Activated CD4-positive, alpha-beta T cell treated with anti-CD3 and anti-CD28 coated beads, Interleukin-2, amount 50 U/mL, for 4 hours (primary cell): ENCODE measurements at regions not wholly inside any gene's neighbourhood (a gene's known extent, or its start where the extent isn't known, plus 50 kb on each side); places are given as distances from the start of the nearest gene placed in this dataset.
"Not testable (repeated sequence)": the region's sequence is repeated elsewhere in the genome, so short reads cannot be mapped to it uniquely, and the experiment has no call there.

ENCODE experiments used
- DNase-seq, 2 experiments: peaks; one replicate each; pipeline ENCODE4 v3.0.0-alpha.2; 2020

DNA sequence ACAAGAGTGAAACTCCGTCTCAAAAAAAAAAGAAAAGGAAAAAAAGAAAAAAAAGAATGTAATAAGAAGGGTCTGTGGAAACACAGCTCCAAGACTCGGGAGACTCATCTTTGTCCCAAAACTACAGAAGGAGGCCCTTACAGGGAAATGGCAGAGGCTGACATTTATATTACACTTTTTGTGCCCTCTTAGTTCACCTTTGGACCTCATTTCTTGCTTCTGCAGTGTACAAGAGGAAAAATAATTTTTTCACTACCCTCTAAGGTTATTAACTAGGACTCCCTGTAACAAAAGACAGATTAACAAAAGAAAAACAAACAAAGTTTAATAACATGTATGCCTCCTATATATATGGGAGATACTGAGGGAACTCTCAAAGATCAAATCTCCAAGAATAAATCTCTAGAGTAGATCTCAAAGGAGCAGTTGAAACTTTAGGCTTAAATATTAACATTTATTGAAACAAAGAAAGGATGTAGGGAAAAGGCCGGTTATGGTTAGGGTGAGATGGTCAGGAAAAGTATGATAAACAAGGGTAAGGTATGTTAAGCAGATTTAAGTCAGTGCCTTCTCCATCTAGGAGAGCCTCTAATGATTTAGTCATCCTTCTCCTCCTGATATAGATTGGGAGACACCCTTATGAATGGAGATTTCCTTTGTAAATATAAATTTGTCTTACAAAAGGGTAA is 121.3 kb upstream of the JADE1 start:
- no peak for DNase-seq

DNA sequence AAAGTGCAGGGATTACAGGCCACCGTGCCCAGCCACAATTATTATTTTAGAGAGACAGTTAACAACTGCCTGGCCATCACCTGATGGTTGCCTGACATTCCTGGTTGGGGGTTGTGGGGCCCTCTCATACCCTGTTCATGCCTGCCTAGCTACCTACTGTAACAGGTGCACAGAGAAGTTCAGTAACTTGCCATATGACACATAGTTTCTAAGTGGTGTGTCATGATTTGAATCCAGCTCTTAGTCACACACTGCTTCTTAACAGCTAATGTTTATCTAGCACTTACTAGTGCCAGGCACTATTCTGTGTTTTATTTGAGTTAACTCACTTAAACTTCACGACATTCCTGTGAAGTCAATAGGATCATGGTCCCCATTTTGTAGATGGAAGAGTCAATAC is 122.7 kb upstream of the JADE1 start:
- DNase-seq = no peak

DNA sequence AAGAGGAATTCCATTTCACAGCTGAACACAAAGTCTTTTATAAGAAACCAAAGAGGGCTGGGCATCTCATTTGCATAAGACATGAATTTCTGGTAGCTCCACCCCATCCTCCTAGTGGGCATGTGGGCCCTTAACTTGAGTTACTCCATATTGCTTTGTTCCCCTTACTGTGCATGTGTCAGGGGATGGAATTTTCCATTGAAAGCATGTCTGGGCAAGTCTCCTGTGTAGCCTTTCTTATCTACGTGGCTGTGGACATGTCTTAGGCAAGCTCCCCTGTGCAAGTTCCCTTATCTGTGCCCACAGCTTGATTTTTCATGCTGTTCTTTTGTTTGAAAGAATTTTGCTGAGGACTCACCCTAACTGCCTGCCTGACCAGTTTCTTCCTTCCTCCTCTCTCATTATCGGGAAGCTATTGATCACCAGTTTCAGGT is 123.5 kb upstream of the JADE1 start:
- DNase-seq = no peak

DNA sequence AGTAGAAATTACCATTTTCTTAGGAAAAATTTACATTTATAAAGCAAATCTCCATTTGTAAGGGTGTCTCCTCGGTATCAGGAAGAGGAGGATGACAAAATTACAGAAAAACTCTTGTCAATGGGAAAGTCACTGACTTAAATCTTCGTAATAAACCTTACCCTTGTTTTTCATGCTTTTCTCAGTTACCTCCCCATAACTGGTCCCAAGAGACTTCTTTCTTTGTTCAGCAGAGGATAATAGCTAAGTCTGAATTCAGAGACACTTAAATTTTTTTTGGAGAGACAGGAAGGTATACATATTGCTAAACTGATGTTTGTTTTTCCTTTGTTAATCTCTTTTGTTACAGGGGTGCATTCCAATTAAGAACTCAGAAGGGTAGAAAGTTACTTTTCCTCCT is 125.5 kb upstream of the JADE1 start:
- DNase-seq = no peak

DNA sequence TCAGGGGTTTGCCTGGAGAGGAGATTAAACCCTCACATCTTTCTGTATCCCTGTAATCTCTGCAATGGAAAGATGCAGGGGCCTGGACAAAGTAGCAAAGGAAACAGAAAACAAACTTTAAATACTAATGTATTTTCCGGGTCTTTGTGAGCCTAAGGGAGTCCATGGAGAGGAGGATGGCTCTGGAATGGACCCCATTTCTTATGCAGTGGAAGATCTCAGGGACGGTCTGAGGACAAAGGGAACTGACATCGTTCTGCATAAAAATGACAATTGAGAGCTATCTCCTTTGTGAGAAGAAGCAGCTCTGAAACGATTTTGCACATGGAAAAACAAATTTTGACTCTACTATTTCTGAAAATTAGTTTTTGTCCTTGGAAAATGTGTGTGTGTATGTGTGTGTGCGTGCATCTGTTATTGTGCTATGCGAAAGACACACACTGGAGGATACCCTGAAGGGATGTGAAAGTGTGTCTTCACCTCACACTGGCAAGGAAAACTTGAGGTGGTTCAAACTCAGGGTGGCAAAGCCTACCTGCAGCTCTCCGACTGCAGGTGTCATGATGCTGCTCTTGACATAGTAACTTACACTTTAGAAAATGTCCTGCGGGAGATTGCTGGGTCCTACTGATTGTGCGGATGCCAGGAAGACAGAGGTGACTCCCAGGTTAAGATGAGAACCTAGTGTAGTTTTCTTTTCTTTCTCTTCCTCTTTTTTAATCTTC is 126.4 kb upstream of the JADE1 start:
- DNase-seq = no peak

DNA sequence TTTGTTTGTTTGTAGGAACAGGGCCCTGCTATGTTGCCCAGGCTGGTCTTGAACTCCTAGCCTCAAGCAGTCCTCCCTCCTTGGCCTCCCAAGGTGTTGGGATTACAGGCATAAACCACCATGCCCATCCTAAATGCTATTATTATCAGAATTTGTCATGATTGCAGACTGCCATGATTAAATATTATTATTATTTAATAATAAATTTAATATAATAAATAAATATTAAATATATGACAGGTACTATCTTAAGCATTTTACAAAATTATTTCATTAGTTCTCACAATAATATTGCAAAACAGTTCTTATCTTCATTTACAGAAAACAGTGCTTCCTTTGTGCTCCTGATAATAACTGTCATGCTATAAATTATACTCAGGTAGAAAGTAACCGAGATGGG is 133.4 kb upstream of the JADE1 start:
- no peak for DNase-seq

DNA sequence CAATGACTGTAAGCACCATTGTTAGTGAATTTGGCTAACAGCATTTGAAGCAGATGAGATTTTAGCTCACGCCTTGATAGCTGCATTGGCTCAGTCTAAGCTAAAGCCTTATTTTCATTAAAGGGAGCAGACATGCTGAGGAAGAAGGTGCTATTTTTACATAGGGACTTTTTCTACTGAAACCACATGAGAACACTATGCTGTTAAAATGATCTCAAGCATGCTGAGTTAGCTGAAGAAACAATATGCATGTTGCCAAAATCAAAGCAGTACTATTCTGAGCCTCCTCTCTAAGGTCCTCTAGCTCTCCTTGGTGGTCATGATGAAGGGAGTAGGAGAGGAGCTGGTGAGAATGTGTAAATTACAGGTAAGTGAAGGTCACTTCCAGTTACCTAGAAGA is 134.4 kb upstream of the JADE1 start:
- no peak for DNase-seq

DNA sequence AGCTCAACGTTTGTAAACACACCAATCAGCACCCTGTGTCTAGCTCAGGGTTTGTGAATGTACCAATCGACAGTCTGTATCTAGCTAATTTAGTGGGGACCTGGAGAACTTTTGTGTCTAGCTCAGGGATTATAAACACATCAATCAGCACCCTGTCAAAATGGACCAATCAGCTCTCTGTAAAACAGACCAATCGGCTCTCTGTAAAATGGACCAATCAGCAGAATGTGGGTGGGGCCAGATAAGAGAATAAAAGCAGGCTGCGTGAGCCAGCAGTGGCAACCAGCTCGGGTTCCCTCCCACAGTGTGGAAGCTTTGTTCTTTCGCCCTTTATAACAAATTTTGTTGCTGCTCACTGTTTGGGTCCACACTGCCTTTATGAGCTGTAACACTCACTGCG is 136.3 kb upstream of the JADE1 start:
- DNase-seq = not testable (repeated sequence)

DNA sequence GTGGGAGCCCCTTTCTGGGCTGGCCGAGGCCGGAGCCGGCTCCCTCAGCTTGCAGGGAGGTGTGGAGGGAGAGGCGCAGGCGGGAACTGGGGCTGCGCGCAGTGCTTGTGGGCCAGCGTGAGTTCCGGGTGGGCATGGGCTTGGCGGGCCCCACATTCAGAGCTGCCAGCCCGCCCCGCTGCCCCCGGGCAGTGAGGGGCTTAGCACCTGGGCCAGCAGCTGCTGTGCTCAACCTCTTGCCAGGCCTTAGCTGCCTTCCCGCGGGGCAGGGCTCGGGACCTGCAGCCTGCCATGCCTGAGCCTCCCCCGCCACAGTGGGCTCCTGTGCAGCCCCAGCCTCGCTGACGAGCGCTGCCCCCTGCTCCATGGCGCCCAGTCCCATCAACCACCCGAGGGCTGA is 136.9 kb upstream of the JADE1 start:
- not testable (repeated sequence) for DNase-seq

DNA sequence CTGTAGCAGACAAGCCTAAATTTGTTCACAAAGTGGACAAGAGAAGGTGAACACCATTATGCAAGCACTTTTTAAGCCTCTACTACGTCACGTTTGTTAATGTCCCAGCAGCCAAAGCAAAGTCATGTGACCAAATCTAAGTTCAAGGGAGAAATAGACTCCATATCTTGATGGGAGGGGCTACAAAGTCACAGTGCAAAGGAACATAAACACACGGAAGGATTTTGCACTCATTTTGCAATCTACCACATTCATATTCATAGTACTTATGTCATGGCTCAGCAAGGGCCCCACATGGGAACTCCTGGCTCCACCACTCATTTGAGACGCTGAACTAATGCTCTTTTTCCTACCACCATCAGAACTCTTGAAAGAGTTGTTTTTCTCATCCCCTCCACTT is 139.0 kb upstream of the JADE1 start:
- no peak for DNase-seq

DNA sequence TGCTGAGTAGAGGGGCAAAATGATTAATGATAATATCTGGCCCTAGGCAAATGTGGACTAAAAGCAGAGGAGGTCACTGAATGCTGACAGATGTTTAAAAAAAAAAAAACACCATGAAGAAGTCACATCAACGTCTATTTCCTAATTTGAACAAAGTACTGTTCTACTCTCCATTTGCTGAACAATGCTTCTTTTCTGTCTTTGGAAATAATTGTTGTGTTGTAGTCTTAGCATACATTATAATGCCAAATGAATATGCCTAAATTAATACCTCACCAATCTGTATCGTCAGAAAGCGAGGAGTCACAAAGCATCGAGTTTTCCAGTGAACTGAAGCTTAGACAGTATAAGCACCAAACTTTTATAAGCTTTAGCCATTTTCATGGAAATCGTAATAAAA is 140.9 kb upstream of the JADE1 start:
- DNase-seq = no peak

DNA sequence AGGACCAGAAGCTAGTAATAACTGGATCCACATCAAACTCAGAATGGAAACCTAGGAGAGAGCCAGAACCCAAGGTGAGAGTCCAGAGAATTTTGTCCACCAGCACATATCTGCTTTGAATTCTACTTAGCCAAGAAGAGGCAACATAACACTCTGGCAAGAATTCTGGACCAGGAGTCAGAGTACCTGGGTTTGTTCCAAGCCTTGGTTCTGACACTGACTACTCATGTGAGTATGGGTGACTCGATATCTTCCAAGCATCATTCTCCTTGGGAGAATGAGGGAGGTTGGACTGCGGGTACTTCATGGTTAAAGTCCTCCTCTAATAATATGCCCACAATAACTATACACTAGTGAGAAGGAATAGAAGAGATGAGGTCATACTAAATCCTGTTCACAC is 144.0 kb upstream of the JADE1 start:
- no peak for DNase-seq

DNA sequence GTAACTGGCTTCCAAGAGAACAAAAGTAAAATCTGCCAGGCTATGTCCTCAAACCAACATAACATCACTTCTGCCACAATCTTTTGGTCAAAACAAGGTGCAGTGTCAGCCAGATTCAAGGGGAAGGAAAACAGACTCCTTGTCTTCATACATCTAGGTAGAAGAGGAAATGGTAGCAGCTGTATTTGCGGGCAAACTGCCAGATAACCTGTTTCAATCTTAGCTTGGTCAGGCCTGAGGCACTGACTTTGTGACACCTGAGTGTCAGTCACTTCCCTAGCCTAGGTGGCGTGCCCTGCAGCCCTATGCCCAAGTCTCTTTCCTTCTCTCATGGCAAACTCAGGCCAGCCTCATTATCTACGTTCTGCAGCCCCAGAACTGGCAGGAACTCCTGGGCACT is 146.2 kb upstream of the JADE1 start:
- no peak for DNase-seq

DNA sequence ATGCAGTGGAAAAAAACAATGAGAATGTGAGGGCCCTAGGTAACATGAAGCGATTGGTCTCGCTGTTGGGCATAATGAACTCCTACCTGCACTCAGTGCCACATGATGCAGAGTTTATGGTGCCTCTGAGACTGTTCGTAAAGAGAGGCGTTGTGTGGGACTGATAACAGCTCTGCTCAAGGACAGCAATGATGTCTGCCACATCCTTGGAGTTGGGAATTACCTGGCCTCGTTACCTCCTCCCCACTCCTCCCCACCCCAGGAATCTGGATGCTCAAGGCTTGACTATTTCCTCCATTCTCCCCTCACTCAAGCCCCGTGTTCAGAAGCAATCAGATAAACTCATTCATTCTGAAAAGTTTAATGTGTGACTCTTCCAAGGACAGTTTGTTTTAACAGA is 148.0 kb upstream of the JADE1 start:
- DNase-seq = no peak

DNA sequence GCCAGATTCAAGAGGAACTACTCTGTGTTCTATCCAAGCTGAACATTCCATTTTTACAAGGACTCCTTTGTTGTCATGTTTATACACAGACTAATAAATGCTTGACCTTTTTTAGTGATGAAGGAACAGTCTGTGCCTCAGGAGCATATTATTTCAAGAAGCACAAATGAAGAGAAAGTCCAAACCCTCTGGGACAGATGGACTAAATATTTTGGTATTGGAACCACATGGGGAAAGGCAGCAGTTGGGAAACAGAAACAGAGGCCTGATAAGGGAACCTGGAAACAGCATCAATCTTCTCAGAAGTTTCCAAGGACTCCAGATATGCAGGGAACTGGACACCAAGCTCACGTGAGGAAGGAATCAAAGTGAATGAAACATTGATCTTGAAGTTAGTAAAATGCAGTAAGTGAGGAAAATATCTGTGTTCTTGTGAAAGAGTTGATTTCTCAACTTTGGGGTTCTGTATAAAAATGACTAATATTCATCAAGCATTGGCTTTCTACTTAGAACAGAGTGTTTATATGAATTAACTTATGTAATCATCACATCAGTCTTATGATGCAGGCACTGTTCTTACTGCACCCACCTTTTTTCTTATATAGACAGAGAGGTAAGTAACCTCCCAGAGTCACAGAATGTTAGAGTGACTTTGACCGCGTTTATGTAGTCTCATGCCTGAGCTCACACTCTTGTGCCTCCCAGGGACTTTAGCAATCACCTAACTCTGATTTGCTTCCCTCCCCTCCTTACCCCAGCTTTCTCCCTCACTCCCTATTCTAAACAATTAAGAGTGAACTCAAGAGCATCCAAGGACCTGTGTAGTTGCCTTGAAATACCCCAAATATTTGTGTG is 148.9 kb upstream of the JADE1 start:
- no peak for DNase-seq

DNA sequence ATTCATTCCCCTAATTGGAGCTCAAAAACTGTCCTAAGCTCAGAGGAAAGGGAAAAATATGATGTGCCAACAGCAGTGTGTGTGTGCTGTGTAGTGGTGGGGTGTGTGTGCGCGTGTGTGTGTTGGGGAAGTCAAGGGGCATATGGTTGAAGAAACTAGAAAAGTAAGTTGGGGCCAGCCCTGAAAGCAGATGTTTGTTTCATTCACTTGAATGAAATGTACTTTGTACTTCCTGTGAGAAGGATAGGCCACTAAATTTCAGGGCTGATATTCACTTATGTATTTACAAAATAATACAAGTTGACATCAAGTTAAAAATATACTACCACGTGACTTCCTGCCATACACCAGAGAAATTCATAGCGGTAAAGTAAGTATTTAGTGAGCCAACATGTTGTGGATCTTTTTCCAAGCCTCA is 151.3 kb upstream of the JADE1 start:
- DNase-seq = no peak

DNA sequence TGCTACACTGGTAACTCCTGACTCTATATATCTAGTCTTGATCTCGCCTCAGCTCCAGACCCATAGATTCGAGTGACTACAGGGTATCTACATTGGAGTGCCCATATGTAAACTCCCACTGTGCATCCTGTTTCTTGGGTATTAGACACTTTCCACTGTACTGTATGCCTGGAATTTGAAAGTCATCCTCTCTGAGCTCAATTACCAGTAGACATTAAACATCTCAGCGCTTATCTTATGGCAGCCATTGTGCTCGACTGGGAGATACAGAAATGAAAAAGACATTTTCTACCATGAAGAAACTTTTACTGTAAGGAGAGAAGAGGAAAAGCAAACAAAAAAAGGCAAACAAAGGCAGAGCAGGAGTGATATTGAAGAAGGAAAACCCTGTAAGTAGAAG is 151.9 kb upstream of the JADE1 start:
- DNase-seq = no peak

DNA sequence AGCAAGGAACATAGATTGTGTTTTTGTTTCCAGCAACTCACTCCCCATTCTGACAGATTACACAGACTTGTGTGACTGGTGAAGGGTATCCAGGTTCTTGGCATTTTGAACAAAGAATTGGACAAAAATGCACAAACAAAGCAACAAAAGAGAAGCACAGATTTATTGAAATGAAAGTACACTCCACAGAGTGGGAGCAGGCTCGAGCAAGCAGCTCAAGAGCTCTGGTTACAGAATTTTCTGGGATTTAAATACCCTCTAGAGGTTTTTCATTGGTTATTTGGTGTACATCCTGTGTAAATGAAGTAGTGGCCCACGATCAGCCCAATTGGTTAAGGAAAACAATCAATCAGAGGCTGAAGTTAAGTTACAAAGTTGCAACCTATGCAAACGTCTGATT is 155.0 kb upstream of the JADE1 start:
- DNase-seq = no peak

DNA sequence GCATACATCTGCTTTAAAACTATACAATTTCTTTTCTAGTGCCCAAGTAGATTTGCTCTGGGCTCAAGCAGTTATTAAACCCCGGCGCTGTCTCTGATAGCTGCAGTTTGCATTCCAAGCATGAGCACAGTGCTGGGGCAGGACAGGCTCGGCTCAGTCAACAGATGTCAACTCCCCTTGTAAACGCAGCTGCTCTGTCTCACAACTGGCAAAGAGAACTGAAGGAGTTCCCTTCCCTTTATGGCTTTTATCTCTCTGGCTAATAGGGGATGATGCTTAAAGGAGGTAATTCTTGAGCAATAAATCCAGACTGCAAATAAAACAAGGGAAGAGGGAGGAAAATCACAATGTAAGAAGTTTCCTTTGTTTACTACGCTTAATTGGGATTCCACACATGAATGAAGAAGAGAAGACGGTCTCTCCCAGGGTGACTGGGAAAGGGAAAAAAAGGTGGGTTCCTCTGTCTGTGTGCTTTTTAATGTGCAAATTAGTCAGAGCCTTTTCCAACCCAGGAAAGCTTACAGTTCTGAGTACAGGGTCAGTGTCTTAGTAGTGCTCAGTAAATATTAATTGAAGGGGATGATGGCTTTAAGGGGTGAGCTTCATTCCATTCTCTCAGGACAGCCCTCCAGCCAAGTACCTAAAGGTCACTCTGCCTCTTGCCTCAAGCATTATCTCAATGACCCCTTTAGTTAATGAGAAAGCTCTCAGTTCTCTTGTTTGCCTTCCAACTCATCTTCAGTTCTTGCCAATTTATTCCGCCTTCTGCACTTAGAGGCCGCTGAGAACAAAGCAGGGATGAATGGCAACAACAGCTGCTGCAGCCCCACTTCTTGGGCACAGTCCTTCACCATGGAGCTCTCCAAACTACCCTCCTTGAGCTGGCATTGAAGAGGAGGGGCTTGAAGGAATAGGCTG is 155.7 kb upstream of the JADE1 start:
- no peak for DNase-seq

DNA sequence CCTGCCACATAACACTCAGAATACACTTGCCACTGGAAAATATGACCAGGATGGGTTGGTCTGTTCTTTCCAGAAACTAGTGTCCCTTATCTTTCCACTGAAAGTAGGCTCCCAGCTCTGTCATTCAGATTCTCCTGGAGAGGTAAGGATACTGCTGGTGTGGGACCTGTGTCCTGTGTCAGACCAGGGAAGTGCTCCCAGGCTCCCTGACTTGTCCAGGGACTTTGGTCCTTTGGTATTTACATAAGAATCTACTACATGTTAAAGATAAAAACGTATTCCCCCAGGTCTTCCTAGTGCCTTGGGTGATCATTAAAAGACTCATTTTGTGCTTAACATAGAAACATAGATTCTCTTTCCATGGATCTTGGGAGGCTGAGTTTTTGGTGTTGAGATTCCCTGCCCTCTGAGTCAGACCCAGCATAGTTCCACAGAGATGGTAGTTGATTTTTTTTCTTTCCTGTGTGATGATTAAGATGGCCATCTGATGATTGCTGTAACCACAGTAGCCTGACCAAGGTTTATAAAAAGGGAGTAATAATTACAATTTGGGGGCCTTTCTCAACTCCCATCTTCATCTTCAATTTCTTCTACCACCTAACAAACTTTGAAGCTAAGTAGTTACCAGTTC is 159.8 kb upstream of the JADE1 start:
- DNase-seq = no peak

DNA sequence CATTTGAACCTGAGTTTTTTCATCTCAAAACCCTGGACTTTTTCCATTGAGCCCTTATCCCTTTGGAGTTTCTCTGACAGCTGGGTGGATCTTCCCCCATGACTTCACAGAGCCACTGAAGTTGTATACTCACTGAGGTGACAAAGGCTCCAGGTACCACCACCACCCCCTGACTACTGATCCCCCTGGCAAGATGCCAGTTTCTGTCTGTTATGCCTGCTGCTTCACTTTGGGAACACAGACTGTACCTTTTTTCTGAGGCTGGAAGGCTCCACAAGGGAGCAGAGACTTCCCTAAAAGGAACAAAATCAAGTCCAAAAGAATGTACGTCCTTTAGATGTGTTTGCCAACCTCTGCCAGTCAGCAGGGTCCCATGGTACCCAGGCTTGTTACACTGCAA is 160.3 kb upstream of the JADE1 start:
- no peak for DNase-seq

DNA sequence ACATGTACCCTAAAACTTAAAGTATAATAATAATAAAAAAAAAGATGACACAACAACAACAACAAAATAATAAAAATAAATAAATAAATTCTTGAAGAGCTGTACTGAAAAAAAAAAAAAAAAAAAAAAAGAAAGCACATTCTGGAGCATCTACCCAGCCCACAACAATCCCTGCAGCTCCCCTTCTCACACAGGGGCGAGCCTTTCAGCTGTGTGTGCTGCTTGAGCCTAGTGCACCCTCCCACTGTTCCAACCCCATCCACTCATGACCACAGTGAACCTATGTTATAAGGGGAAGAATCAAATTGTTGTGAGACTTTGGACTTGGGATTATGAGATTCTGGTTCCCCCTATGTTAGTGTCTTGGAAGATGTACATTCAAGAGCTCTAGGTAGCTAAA is 161.5 kb upstream of the JADE1 start:
- no peak for DNase-seq
